ENCODE measurements at regions not wholly inside any gene's neighbourhood (a gene's known extent, or its start where the extent isn't known, plus 50 kb on each side); places are given as distances from the start of the nearest gene placed in this dataset.

DNA sequence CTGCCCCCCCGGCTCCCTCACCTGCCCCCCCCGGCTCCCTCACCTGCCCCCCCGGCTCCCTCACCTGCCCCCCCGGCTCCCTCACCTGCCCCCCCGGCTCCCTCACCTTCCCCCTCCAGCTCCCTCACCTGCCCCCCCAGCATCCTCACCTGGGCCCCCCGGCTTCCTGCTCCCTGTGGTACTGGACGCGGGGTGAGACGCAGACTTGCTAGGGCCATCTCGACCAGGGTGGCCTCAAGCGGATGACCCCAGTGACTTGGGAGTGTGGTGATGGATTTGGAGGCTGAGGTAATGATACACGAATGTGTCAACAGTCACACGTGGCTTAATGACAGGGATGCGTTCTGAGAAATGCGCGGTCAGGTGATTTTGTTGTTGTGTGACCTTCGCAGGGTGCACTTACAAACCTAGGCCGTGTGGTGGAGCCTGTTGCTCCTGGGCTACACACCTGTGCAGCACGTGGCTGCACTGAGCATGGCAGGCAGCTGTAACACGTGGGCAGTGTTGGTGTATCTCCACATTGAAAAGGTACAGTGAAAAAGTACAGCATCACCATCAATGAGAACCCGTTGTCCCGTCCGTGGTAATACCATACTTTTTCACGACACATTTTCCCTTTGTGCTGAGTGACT lies 197.8 kb downstream of the TEX29 start:
- peak; percentile 23; the same call in 1 of the 2 replicates for ATAC-seq
- POLR2A ChIA-PET: no interaction called here

More for the DNA sequence above, 197.8 kb downstream of the TEX29 start:
- DNase-seq (ENCODE audit: low spot score): no peak
- CTCF ChIA-PET: interaction anchor here (0.5 to 1.3 kb wide), 3 partner anchors 13 to 453 kb away, joined by 3 to 4 read pairs (median 4); no protein-coding TSS in a partner anchor
- Mint-ChIP-seq H3K36me3 (no peaks in the 10 kb centered on the region), H3K9me3 (no peaks in the 10 kb centered on the region), H3K4me1 (peaks cover 3% of the 10 kb centered on the region; the same call in 1 of the 2 replicates), H3K27ac (no peak overlapping the region), H3K27me3 (ENCODE audit: low read depth) (no peaks in the 10 kb centered on the region), H3K4me3 (no peak overlapping the region)
- TF ChIP-seq CDX4 (CRISPR knock-in tag; IDR thresholded peaks at IDR 0.05; ENCODE audit: borderline replicate concordance) (no peak), TP53 (CRISPR knock-in tag; IDR thresholded peaks at IDR 0.05) (no peak), ETV6 (CRISPR knock-in tag; IDR thresholded peaks at IDR 0.05) (no peak), RELA (CRISPR knock-in tag; IDR thresholded peaks at IDR 0.05; ENCODE audit: borderline replicate concordance) (no peak), NFATC4 (CRISPR knock-in tag; IDR thresholded peaks at IDR 0.05) (no peak), ZNF532 (CRISPR knock-in tag; IDR thresholded peaks at IDR 0.05; ENCODE audit: borderline replicate concordance) (no peak), NR3C1 (CRISPR knock-in tag; conservative IDR thresholded peaks at IDR 0.05; ENCODE audit: low read depth) (no peak), FOXP1 (CRISPR knock-in tag; IDR thresholded peaks at IDR 0.05; ENCODE audit: borderline replicate concordance) (no peak), FOXP4 (CRISPR knock-in tag; IDR thresholded peaks at IDR 0.05) (no peak), ZBTB21 (CRISPR knock-in tag; IDR thresholded peaks at IDR 0.05; ENCODE audit: borderline replicate concordance) (no peak), CREB1 (CRISPR knock-in tag; IDR thresholded peaks at IDR 0.05) (no peak), ZNF138 (CRISPR knock-in tag; conservative IDR thresholded peaks at IDR 0.05) (no peak), ZNF423 (CRISPR knock-in tag; IDR thresholded peaks at IDR 0.05) (no peak), ATF2 (CRISPR knock-in tag; IDR thresholded peaks at IDR 0.05; ENCODE audit: borderline replicate concordance, low read depth) (no peak), NFE2L1 (CRISPR knock-in tag; IDR thresholded peaks at IDR 0.05) (no peak), CTCF (IDR thresholded peaks at IDR 0.05) (no peak)
- TF ChIP-seq, protein P1, sequence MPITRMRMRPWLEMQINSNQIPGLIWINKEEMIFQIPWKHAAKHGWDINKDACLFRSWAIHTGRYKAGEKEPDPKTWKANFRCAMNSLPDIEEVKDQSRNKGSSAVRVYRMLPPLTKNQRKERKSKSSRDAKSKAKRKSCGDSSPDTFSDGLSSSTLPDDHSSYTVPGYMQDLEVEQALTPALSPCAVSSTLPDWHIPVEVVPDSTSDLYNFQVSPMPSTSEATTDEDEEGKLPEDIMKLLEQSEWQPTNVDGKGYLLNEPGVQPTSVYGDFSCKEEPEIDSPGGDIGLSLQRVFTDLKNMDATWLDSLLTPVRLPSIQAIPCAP (CRISPR knock-in tag; IDR thresholded peaks at IDR 0.05): no peak

Data from WTC11 (cell line).